Esophagus muscularis mucosa (tissue), 4 donors: ENCODE measurements at regions not wholly inside any gene's neighbourhood (a gene's known extent, or its start where the extent isn't known, plus 50 kb on each side); places are given as distances from the start of the nearest gene placed in this dataset.

ENCODE experiments used
- DNase-seq: peaks from one replicate; pipeline ENCODE4 v3.0.0-alpha.2; 2017; ENCODE audit errors: extremely low spot score
- H3K27ac ChIP-seq, 4 donors: fragments of 200-600 bp; sonication (generic); replicated peaks in 1 of 4; 1 replicate in 3 of 4; 2 replicates in 1 of 4; pipeline ENCODE4 v1.5.1; 2016 to 2019; ENCODE audit warnings: mild to moderate bottlenecking in 1 of 4
- H3K27me3 ChIP-seq, 4 donors: fragments of 200-600 bp; sonication (generic); one replicate each; pipeline versions ENCODE4 v1.5.1 to v1.6.0; 2016 to 2019
- H3K36me3 ChIP-seq, 4 donors: fragments of 200-600 bp; sonication (generic); one replicate each; pipeline ENCODE4 v1.5.1; 2016 to 2019
- H3K4me1 ChIP-seq, 4 donors: fragments of 200-600 bp; sonication (generic); one replicate each; pipeline ENCODE4 v1.5.1; 2016 to 2019
- H3K4me3 ChIP-seq, 4 donors: fragments of 200-600 bp; sonication (generic); 1 replicate in 2 of 4; 2 replicates in 2 of 4; pipeline ENCODE4 v1.5.1; 2016 to 2019; ENCODE audit warnings: mild to moderate bottlenecking in 4 of 4, moderate library complexity in 1 of 4
- H3K9me3 ChIP-seq, 4 donors: fragments of 200-600 bp; sonication (generic); 1 replicate in 3 of 4; 2 replicates in 1 of 4; pipeline ENCODE4 v1.5.1; 2016 to 2019
- EP300 ChIP-seq: sonication (generic); formaldehyde crosslinking; IDR thresholded peaks from one replicate; pipeline ENCODE4 v1.6.1; 2017; ENCODE audit warnings: antibody characterized with exemption
- POLR2A ChIP-seq: fragments of 450-650 bp; IDR thresholded peaks from one replicate; pipeline ENCODE4 v1.6.1; 2017; ENCODE audit warnings: antibody characterized with exemption, moderate library complexity, mild to moderate bottlenecking, low read depth
- POLR2AphosphoS5 ChIP-seq, 2 donors: sonication (generic); formaldehyde crosslinking; IDR thresholded peaks; one replicate each; pipeline ENCODE4 v1.6.1; 2017; ENCODE audit warnings: antibody characterized with exemption in 2 of 2
- WGBS: methylation state at CpG from one replicate; pipeline ENCODE4 v1.1.5; 2018; 5-methylcytosine and 5-hydroxymethylcytosine counted together
- intact Hi-C: fragments of 100-400 bp; cut with DNase I; formaldehyde crosslinking; loops from one replicate; pipeline ENCODE4 v1.15.1; 2023
- TF ChIP-seq, protein P1 (sequence below), 3 experiments: fragments of 200-600 bp in 2 of 3; fragments of 450-650 bp in 1 of 3; sonication (generic) in 2 of 3; IDR thresholded peaks; one replicate each; pipeline ENCODE4 v1.5.1; 2017 to 2019; ENCODE audit warnings: antibody characterized with exemption in 3 of 3, mild to moderate bottlenecking in 2 of 3, moderate library complexity in 1 of 3

DNA sequence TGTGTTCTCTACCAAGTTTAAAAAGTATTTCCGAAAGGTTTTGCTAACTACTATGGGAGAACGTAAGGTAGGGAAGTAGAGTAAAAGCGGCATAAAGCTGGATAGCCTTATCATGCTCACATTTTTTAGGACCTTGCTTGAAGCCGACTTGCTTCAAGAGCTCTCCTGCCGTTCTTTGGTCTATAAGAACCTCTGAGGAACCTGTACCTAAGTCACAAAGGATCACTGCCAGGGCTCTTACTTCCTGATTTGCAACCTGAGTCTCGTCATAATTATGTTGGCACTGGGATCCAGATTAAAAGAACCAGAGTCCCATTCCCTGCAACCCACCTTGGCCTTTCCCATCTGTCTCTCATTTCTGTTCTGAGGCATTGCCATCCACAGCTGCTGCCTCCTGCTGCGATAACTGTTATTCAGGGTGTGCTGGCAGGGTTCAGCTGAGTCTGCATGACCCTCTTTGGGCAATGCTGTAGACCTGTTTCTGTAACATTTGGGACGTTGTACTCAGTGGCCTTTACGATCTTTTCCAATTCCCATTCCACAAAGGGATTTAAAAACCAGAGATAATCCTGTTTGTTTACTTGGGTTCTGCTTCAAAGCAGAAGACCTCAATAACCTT is 131.0 kb upstream of the UMPS start:
- no peak overlapping the region for H3K27ac ChIP-seq
- H3K36me3 ChIP-seq, result no peaks in the 10 kb centered on the region
- intact Hi-C loops, result no loop called here
- H3K9me3 ChIP-seq, result no peaks in the 10 kb centered on the region
- H3K27me3 ChIP-seq, result no peaks in the 10 kb centered on the region
- WGBS, result 94% methylated on average over 9 of the region's 9 CpGs
- peaks cover 0 to 33% (median 0%) of the 10 kb centered on the region in 4 donors for H3K4me1 ChIP-seq
- H3K4me3 ChIP-seq, result no peak overlapping the region
- no peak for DNase-seq
- TF ChIP-seq, protein P1, sequence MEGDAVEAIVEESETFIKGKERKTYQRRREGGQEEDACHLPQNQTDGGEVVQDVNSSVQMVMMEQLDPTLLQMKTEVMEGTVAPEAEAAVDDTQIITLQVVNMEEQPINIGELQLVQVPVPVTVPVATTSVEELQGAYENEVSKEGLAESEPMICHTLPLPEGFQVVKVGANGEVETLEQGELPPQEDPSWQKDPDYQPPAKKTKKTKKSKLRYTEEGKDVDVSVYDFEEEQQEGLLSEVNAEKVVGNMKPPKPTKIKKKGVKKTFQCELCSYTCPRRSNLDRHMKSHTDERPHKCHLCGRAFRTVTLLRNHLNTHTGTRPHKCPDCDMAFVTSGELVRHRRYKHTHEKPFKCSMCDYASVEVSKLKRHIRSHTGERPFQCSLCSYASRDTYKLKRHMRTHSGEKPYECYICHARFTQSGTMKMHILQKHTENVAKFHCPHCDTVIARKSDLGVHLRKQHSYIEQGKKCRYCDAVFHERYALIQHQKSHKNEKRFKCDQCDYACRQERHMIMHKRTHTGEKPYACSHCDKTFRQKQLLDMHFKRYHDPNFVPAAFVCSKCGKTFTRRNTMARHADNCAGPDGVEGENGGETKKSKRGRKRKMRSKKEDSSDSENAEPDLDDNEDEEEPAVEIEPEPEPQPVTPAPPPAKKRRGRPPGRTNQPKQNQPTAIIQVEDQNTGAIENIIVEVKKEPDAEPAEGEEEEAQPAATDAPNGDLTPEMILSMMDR (IDR thresholded peaks at IDR 0.05), result no peak
- TF ChIP-seq POLR2AphosphoS5 (IDR thresholded peaks at IDR 0.05), result no peak
- no peak for TF ChIP-seq EP300
- no peak for TF ChIP-seq POLR2A

DNA sequence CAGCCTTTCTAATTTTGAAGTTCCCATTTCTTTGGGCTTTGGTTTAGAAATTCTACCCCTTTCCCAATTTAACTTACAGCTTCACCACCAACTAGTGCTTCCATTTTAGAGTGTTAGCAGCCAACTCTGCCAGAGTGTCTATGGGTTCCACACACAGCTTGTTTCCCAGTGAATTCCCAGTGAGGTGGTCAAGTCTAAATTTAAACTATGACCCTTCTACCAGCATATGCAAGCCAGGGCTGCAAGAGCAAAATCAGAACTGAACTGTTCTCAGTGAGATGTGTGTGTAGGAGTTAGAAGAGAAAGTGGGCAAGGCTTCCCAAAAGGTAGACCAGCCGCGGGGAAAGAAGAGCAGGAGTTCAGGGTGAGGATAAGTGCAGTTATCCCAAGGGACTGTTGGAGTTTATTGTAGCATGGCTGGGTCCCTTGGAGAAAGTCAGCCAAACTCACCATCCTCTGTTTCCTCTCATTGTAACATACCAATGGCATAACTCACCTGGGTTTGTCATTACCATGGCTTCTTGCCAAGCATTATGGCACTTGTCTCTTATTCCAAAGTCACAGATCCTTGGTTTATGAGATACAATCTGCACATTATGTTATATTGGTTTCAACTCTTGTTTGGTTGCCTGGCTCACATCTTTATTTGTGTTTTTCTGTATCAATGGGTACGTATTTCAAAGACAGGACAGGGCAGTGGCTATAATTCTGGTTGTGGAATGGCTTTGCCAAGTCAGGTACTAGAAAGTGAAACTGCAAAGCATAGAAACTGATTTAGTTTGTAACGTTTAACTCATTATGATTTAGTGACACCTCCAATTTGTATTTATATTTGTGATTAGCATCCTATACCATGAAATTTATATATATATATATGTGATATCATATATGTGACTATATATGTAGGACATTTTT is 130.2 kb upstream of the UMPS start:
- no peak for DNase-seq
- 64% methylated on average over 4 of the region's 4 CpGs for WGBS
- H3K27me3 ChIP-seq, result no peaks in the 10 kb centered on the region
- peaks cover 0 to 33% (median 0%) of the 10 kb centered on the region in 4 donors for H3K4me1 ChIP-seq
- H3K9me3 ChIP-seq, result no peaks in the 10 kb centered on the region
- TF ChIP-seq EP300 (no peak), POLR2A (no peak)
- H3K4me3 ChIP-seq, result no peak overlapping the region
- intact Hi-C loops, result no loop called here
- no peaks in the 10 kb centered on the region for H3K36me3 ChIP-seq
- H3K27ac ChIP-seq, result no peak overlapping the region

GRCh38 chr3:124600765-124601164 is 129.5 kb upstream of the UMPS start:
- no peak for TF ChIP-seq POLR2A
- TF ChIP-seq, protein P1 (IDR thresholded peaks at IDR 0.05), result no peak
- no peak for TF ChIP-seq POLR2AphosphoS5 (IDR thresholded peaks at IDR 0.05)
- TF ChIP-seq EP300, result no peak
- no peak overlapping the region for H3K27ac ChIP-seq

GRCh38 chr3:124601190-124601589 is 129.1 kb upstream of the UMPS start:
- Histone ChIP-seq H3K4me1 (peaks cover 0 to 37% (median 0%) of the 10 kb centered on the region in 4 donors), H3K4me3 (no peak overlapping the region), H3K27me3 (no peaks in the 10 kb centered on the region), H3K9me3 (no peaks in the 10 kb centered on the region), H3K36me3 (no peaks in the 10 kb centered on the region), H3K27ac (no peak overlapping the region)
- no peak for DNase-seq
- intact Hi-C loops, result no loop called here
- no peak for TF ChIP-seq POLR2A
- TF ChIP-seq POLR2AphosphoS5 (IDR thresholded peaks at IDR 0.05), result no peak
- TF ChIP-seq, protein P1 (IDR thresholded peaks at IDR 0.05), result no peak
- no peak for TF ChIP-seq EP300
- 84% methylated on average over 2 of the region's 2 CpGs for WGBS

More at GRCh38 chr3:124600765-124601164, 129.5 kb upstream of the UMPS start:
- Histone ChIP-seq H3K27me3 (no peaks in the 10 kb centered on the region), H3K4me3 (no peak overlapping the region), H3K9me3 (no peaks in the 10 kb centered on the region), H3K36me3 (no peaks in the 10 kb centered on the region), H3K4me1 (peaks cover 0 to 34% (median 0%) of the 10 kb centered on the region in 4 donors)
- 87% methylated on average over 4 of the region's 4 CpGs for WGBS
- intact Hi-C loops, result no loop called here
- no peak for DNase-seq

DNA sequence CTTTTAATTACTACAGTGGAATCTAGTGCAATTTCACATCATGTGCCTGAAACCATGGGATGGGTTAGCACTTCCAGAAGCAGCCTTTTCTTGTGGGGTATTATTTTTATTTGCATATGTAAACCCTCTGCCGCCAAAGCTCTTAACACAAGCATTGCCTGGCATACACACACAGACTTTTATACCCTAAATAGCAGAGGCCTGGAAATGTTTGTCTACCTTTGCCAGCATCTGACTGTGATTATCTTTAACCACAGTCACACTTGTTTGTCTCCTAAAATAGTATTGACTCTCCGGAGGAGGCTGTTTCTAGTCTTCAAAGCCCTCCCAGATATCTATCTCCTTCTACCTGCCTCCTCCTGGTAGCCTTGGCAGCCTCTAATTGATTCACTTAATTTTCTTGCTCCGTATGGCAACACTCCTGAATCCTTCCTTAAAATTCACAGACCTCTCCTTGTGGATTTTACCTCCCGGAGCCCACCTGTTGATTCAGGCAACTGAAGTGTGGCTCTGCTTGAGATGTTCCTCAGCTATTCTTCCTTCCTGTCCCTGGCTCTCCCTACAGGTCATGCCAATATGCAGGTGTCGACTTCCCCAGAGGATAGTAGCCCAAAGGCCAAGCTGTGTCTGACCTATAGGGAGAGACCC is 127.1 kb upstream of the UMPS start:
- TF ChIP-seq POLR2A, result no peak
- TF ChIP-seq, protein P1 (IDR thresholded peaks at IDR 0.05), result no peak
- no peak for TF ChIP-seq EP300
- TF ChIP-seq POLR2AphosphoS5 (IDR thresholded peaks at IDR 0.05), result no peak
- intact Hi-C loops, result no loop called here
- Histone ChIP-seq H3K9me3 (no peaks in the 10 kb centered on the region), H3K36me3 (no peaks in the 10 kb centered on the region), H3K27ac (no peak overlapping the region), H3K4me1 (peaks cover 0 to 43% (median 0%) of the 10 kb centered on the region in 4 donors), H3K4me3 (no peak overlapping the region), H3K27me3 (no peaks in the 10 kb centered on the region)
- no peak for DNase-seq
- 67% methylated on average over 5 of the region's 5 CpGs for WGBS
